Endodermal cell (in vitro differentiated cells): ENCODE measurements at regions not wholly inside any gene's neighbourhood (a gene's known extent, or its start where the extent isn't known, plus 50 kb on each side); places are given as distances from the start of the nearest gene placed in this dataset.
A peak's percentile ranks its signal among the peaks of the same experiment; 100 is the strongest.

Experiments used
- DNase-seq: peaks from one replicate; pipeline ENCODE4 v3.0.0-alpha.2; 2017
- H3K27ac ChIP-seq: 2 replicates; pipeline ENCODE4 v1.5.1; 2013; ENCODE audit warnings: mild to moderate bottlenecking, low read depth, low read length, moderate library complexity
- H3K27me3 ChIP-seq: 2 replicates; pipeline ENCODE4 v1.6.1; 2013; ENCODE audit warnings: mild to moderate bottlenecking, low read length, moderate library complexity; ENCODE audit not compliant: insufficient read depth, control insufficient read depth, poor library complexity, severe bottlenecking
- H3K36me3 ChIP-seq: 2 replicates; pipeline ENCODE4 v1.7.0; 2013; ENCODE audit warnings: mild to moderate bottlenecking, low read length, moderate library complexity; ENCODE audit not compliant: control insufficient read depth, insufficient read depth
- H3K4me1 ChIP-seq: one replicate; pipeline ENCODE4 v1.7.0; 2013; ENCODE audit warnings: low read length; ENCODE audit not compliant: control insufficient read depth, insufficient read depth
- H3K4me3 ChIP-seq: 2 replicates; pipeline ENCODE4 v1.5.1; 2013; ENCODE audit warnings: mild to moderate bottlenecking, low read length, moderate library complexity
- H3K9ac ChIP-seq: 2 replicates; pipeline ENCODE4 v1.6.1; 2013; ENCODE audit warnings: mild to moderate bottlenecking, low read length, moderate library complexity; ENCODE audit not compliant: poor library complexity, severe bottlenecking; ENCODE audit errors: extremely low read depth
- H3K9me3 ChIP-seq: 2 replicates; pipeline ENCODE4 v1.6.1; 2013; ENCODE audit warnings: mild to moderate bottlenecking, low read length, moderate library complexity; ENCODE audit not compliant: control insufficient read depth
- H3K27ac Mint-ChIP-seq: 2 replicates; pipeline ENCODE4 v1.8.0; 2020; ENCODE audit warnings: mixed read lengths
- H3K27me3 Mint-ChIP-seq: 2 replicates; pipeline ENCODE4 v1.8.0; 2021; ENCODE audit warnings: mild to moderate bottlenecking, mixed read lengths; ENCODE audit not compliant: insufficient read depth
- H3K36me3 Mint-ChIP-seq: 2 replicates; pipeline ENCODE4 v1.8.0; 2020; ENCODE audit warnings: low read depth, mixed read lengths
- H3K4me1 Mint-ChIP-seq: 2 replicates; pipeline ENCODE4 v1.8.0; 2020; ENCODE audit warnings: mixed read lengths
- H3K4me3 Mint-ChIP-seq: 2 replicates; pipeline ENCODE4 v1.8.0; 2020; ENCODE audit warnings: mild to moderate bottlenecking, moderate library complexity, mixed read lengths
- H3K9me3 Mint-ChIP-seq: 2 replicates; pipeline ENCODE4 v1.8.0; 2020; ENCODE audit warnings: mild to moderate bottlenecking, mixed read lengths
- WGBS, 2 experiments: methylation state at CpG; one replicate each; pipeline versions ENCODE4 v1.1.5 to v1.1.7; 2013; ENCODE audit warnings: missing lambda C conversion rate in 2 of 2, mixed read lengths in 1 of 2; ENCODE audit not compliant: insufficient coverage in 1 of 2, insufficient read length in 1 of 2; 5-methylcytosine and 5-hydroxymethylcytosine counted together
- TF ChIP-seq, protein P1 (sequence below): fragments of 200-600 bp; sonication (generic); conservative IDR thresholded peaks from 2 replicates; pipeline ENCODE4 v1.5.0; 2021; ENCODE audit warnings: antibody characterized with exemption, mild to moderate bottlenecking

DNA sequence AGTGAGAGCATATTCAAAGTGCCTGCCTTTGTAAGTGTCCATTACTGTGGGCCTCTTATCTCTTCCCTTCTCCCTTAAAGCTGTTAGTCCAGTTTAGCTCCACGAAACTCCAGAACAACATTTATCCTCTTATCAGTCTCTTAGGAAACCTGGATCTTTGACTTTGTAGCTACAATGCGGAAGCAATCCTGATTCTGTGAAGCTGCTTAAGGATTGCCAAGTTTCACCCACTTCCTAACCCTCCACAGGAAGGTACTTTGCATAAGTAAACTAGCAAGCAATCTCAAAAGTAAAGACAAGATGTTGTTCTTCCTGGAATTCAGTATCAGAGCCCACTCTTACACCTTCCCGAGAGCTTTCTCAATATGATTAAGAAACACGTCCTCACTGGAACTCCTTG lies 164.9 kb upstream of the USP25 start:
- H3K27ac ChIP-seq = no peak overlapping the region
- H3K36me3 Mint-ChIP-seq = no peaks in the 10 kb centered on the region
- H3K27ac Mint-ChIP-seq = peak overlapping the region; percentile 74
- peaks cover 3% of the 10 kb centered on the region for H3K4me1 ChIP-seq
- no peak overlapping the region for H3K9ac ChIP-seq
- H3K36me3 ChIP-seq = no peaks in the 10 kb centered on the region
- peaks cover 32% of the 10 kb centered on the region for H3K27me3 ChIP-seq
- H3K9me3 Mint-ChIP-seq = peaks cover 8% of the 10 kb centered on the region
- no peak overlapping the region for H3K4me3 ChIP-seq
- H3K27me3 Mint-ChIP-seq = peaks cover 47% of the 10 kb centered on the region
- no peak overlapping the region for H3K4me3 Mint-ChIP-seq
- peaks cover 14% of the 10 kb centered on the region for H3K9me3 ChIP-seq
- WGBS, 2 experiments = 60 to 84% methylated on average over 2 to 4 of the region's 4 CpGs
- TF ChIP-seq, protein P1, sequence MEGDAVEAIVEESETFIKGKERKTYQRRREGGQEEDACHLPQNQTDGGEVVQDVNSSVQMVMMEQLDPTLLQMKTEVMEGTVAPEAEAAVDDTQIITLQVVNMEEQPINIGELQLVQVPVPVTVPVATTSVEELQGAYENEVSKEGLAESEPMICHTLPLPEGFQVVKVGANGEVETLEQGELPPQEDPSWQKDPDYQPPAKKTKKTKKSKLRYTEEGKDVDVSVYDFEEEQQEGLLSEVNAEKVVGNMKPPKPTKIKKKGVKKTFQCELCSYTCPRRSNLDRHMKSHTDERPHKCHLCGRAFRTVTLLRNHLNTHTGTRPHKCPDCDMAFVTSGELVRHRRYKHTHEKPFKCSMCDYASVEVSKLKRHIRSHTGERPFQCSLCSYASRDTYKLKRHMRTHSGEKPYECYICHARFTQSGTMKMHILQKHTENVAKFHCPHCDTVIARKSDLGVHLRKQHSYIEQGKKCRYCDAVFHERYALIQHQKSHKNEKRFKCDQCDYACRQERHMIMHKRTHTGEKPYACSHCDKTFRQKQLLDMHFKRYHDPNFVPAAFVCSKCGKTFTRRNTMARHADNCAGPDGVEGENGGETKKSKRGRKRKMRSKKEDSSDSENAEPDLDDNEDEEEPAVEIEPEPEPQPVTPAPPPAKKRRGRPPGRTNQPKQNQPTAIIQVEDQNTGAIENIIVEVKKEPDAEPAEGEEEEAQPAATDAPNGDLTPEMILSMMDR = no peak
- DNase-seq = no peak
- H3K4me1 Mint-ChIP-seq = peaks cover 60% of the 10 kb centered on the region

DNA sequence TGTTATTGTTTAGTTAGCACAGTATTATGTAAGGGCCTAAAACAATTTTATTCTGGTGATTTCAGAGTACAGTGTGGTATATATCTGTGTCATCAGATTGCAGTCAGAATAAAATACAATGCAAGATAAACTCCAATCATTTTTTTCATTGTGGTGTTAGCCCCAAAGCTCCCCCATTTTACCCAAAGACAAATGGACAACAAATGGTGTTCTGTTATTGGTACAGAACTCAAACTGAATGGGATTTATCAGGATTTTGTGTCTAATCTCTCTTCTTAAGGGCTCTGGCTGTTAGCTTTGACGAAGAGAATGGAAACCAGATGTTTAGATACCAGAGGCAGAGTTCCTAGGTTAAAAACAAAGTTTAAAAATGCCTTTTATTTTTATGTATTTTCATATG lies 163.1 kb upstream of the USP25 start:
- Histone ChIP-seq H3K9ac (no peak overlapping the region), H3K4me3 (peak overlapping the region; percentile 30), H3K27ac (no peak overlapping the region), H3K9me3 (peaks cover 14% of the 10 kb centered on the region), H3K27me3 (peaks cover 22% of the 10 kb centered on the region), H3K4me1 (peaks cover 3% of the 10 kb centered on the region), H3K36me3 (no peaks in the 10 kb centered on the region)
- Mint-ChIP-seq H3K4me1 (peaks cover 48% of the 10 kb centered on the region), H3K4me3 (no peak overlapping the region), H3K27ac (no peak overlapping the region), H3K36me3 (no peaks in the 10 kb centered on the region), H3K9me3 (peaks cover 8% of the 10 kb centered on the region), H3K27me3 (peaks cover 36% of the 10 kb centered on the region)
- no peak for DNase-seq
- 80 to 86% methylated on average over 1 of the region's 1 CpG for WGBS, 2 experiments
- TF ChIP-seq, protein P1 = no peak

DNA sequence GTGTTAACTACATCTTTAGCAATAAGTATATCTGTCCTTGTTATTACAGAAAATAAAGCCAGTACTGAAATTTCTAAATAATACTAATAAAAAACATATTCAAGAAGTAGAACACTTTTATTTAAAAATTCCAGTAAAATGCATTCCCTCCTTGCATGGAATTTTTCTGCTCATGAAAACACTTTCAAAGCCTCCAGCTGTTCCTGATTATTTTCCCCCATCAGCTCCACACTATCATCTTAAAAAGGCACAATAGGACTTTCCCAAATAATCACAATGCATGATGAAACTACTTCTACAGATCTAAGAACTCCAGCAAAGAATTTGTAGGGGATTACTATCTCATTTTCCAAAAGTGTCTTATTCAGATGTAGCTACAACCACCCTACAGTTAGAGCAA lies 162.6 kb upstream of the USP25 start:
- TF ChIP-seq, protein P1 = no peak
- H3K27ac ChIP-seq = no peak overlapping the region
- H3K36me3 Mint-ChIP-seq = no peaks in the 10 kb centered on the region
- no peak for DNase-seq
- peaks cover 45% of the 10 kb centered on the region for H3K4me1 Mint-ChIP-seq
- H3K9me3 Mint-ChIP-seq = peaks cover 8% of the 10 kb centered on the region
- H3K4me3 Mint-ChIP-seq = no peak overlapping the region
- H3K9ac ChIP-seq = no peak overlapping the region
- H3K27me3 Mint-ChIP-seq = peaks cover 31% of the 10 kb centered on the region
- peaks cover 3% of the 10 kb centered on the region for H3K4me1 ChIP-seq
- H3K9me3 ChIP-seq = peaks cover 14% of the 10 kb centered on the region
- no peak overlapping the region for H3K27ac Mint-ChIP-seq
- peaks cover 17% of the 10 kb centered on the region for H3K27me3 ChIP-seq
- H3K4me3 ChIP-seq = no peak overlapping the region
- H3K36me3 ChIP-seq = no peaks in the 10 kb centered on the region
